K562 (cell line): ENCODE measurements at regions not wholly inside any gene's neighbourhood (a gene's known extent, or its start where the extent isn't known, plus 50 kb on each side); places are given as distances from the start of the nearest gene placed in this dataset.

Experiments used
- ATAC-seq: fragments of 200-7000 bp; cut with Tn5 transposase; 3 replicates; pipeline ENCODE4 v1.9.1; 2020; ENCODE audit warnings: moderate library complexity
- BruUV-seq: library from RNA; stranded (reverse); fragments of 400-500 nt; replicated peaks from 2 replicates; lab custom pipeline; 2021; lab: Mats Ljungman, UMichigan
- CTCF ChIA-PET: fragments of 300-600 bp; formaldehyde crosslinking; extraction: SDS; loops from one replicate; lab custom pipeline; 2021; ENCODE audit warnings: low intra/inter-chr PET ratio; lab: Yijun Ruan, JAX
- POLR2A ChIA-PET: fragments of 300-600, 350-650 bp; sonication (Branson Sonifier 250); formaldehyde crosslinking; extraction: SDS; loops from one replicate; lab custom pipeline; 2021; ENCODE audit warnings: antibody characterized with exemption, inconsistent platforms; lab: Yijun Ruan, JAX
- DNase-seq, 4 experiments: peaks; one replicate each; pipeline versions ENCODE4 v3.0.0 to v3.0.0-alpha.2; 2011 to 2018; ENCODE audit warnings: low spot score in 3 of 4, mixed read lengths in 3 of 4; ENCODE audit errors: extremely low read depth in 1 of 4
- FAIRE-seq: peaks from 2 replicates; lab custom pipeline; 2011; peaks lifted over from hg19 to GRCh38; lab: Jason Lieb, UNC
- H2AFZ ChIP-seq: 2 replicates; pipeline ENCODE4 v1.6.0; 2011; ENCODE audit warnings: low read depth, low read length, control low read depth, inconsistent platforms
- H3K27ac ChIP-seq: fragments of 200-600 bp; 3 replicates; pipeline ENCODE4 v1.8.0; 2011; ENCODE audit warnings: low read depth, mild to moderate bottlenecking, control low read depth, inconsistent platforms, low read length, moderate library complexity, mixed read lengths; ENCODE audit errors: extremely low read depth
- H3K27me3 ChIP-seq, 2 experiments: fragments of 300-600 bp in 1 of 2; 2 replicates in 1 of 2; 3 replicates in 1 of 2; pipeline versions ENCODE4 v1.6.0 to v1.8.0; 2011; ENCODE audit warnings: inconsistent platforms in 2 of 2, low read length in 2 of 2, mild to moderate bottlenecking in 1 of 2, mixed read lengths in 1 of 2, moderate library complexity in 1 of 2; ENCODE audit not compliant: control insufficient read depth in 2 of 2, insufficient read depth in 2 of 2
- H3K36me3 ChIP-seq: fragments of 300-600 bp; 3 replicates; pipeline ENCODE4 v1.8.0; 2011; ENCODE audit warnings: mild to moderate bottlenecking, low read length, inconsistent platforms; ENCODE audit not compliant: control insufficient read depth, insufficient read depth
- H3K4me1 ChIP-seq, 2 experiments: fragments of 200-600 bp in 1 of 2; replicated peaks in 1 of 2; 2 replicates in 1 of 2; 3 replicates in 1 of 2; pipeline versions ENCODE4 v1.5.1 to v1.8.0; 2011; ENCODE audit warnings: inconsistent platforms in 2 of 2, low read length in 2 of 2, mild to moderate bottlenecking in 1 of 2, mixed read lengths in 1 of 2, moderate library complexity in 1 of 2; ENCODE audit not compliant: control insufficient read depth in 2 of 2, insufficient read depth in 2 of 2
- H3K4me2 ChIP-seq: 2 replicates; pipeline ENCODE4 v1.6.1; 2011; ENCODE audit warnings: low read length, control low read depth, inconsistent platforms, mixed read lengths; ENCODE audit not compliant: insufficient read depth
- H3K4me3 ChIP-seq: fragments of 200-600 bp; sonication (generic), shearing (Covaris generic); 2 replicates; pipeline ENCODE4 v1.5.1; 2016; ENCODE audit warnings: control low read depth, inconsistent platforms
- H3K79me2 ChIP-seq: fragments of 200-600 bp; 3 replicates; pipeline ENCODE4 v1.8.0; 2011; ENCODE audit warnings: low read length, inconsistent platforms; ENCODE audit not compliant: control insufficient read depth, insufficient read depth
- H3K9ac ChIP-seq, 2 experiments: 2 replicates each; pipeline versions ENCODE4 v1.6.0 to v1.6.1; 2011; ENCODE audit warnings: low read depth in 2 of 2, low read length in 2 of 2, control low read depth in 1 of 2, inconsistent platforms in 1 of 2, mild to moderate bottlenecking in 1 of 2, mixed read lengths in 1 of 2; ENCODE audit not compliant: insufficient read depth in 1 of 2
- H3K9me1 ChIP-seq: one replicate; pipeline ENCODE4 v1.6.0; 2011; ENCODE audit warnings: inconsistent platforms, mild to moderate bottlenecking, low read length, moderate library complexity; ENCODE audit not compliant: control insufficient read depth, insufficient read depth
- H3K9me3 ChIP-seq: replicated peaks from 2 replicates; pipeline ENCODE4 v1.5.1; 2011; ENCODE audit warnings: low read depth, low read length, inconsistent platforms; ENCODE audit not compliant: control insufficient read depth, insufficient read depth
- H4K20me1 ChIP-seq: replicated peaks from 2 replicates; pipeline ENCODE4 v1.6.1; 2011; ENCODE audit warnings: low read length, inconsistent platforms, mixed read lengths; ENCODE audit not compliant: control insufficient read depth, insufficient read depth
- CTCF ChIP-seq, 3 experiments: IDR thresholded peaks in 2 of 3; conservative IDR thresholded peaks in 1 of 3; 2 replicates each; pipeline ENCODE4 v1.5.1; 2011 to 2012; ENCODE audit warnings: low read length in 3 of 3, mild to moderate bottlenecking in 3 of 3, control low read depth in 2 of 3, improper control_type of control experiment in 1 of 3, inconsistent platforms in 1 of 3, low read depth in 1 of 3, mixed read lengths in 1 of 3, moderate library complexity in 1 of 3; ENCODE audit not compliant: insufficient read depth in 2 of 3
- NFE2 ChIP-seq: IDR thresholded peaks from 2 replicates; pipeline ENCODE4 v1.6.1; 2014; ENCODE audit warnings: antibody characterized with exemption, low read depth
- PRDM10 ChIP-seq: fragments of 450-650 bp; IDR thresholded peaks from 2 replicates; pipeline ENCODE4 v1.6.1; 2018; ENCODE audit not compliant: partially characterized antibody
- PRMT5 ChIP-seq: sonication (generic); formaldehyde crosslinking; IDR thresholded peaks from 2 replicates; pipeline ENCODE4 v1.5.0; 2020; ENCODE audit warnings: missing genetic modification reagents
- RAD21 ChIP-seq, 2 experiments: fragments of 250-450 bp in 1 of 2; fragments of 450-650 bp in 1 of 2; sonication (Bioruptor Pico) in 1 of 2; formaldehyde crosslinking in 1 of 2; IDR thresholded peaks in 1 of 2; conservative IDR thresholded peaks in 1 of 2; 2 replicates each; pipeline versions ENCODE4 v1.4.0 to v1.8.0; 2020 to 2022; ENCODE audit warnings: mild to moderate bottlenecking in 2 of 2, moderate library complexity in 1 of 2
- RAD51 ChIP-seq: fragments of 450-650 bp; IDR thresholded peaks from 2 replicates; pipeline ENCODE4 v1.7.1; 2016; ENCODE audit warnings: low read depth, mild to moderate bottlenecking, borderline replicate concordance
- REST ChIP-seq, 2 experiments: fragments of 450-650 bp; formaldehyde crosslinking in 1 of 2; IDR thresholded peaks; 2 replicates each; pipeline versions ENCODE4 v1.4.0 to v1.6.1; 2014 to 2020; ENCODE audit warnings: mild to moderate bottlenecking in 2 of 2, borderline replicate concordance in 1 of 2, low read depth in 1 of 2
- WGBS: fragments of 100-300 bp; shearing (Covaris generic); methylation state at CpG from one replicate; pipeline ENCODE4 v1.1.6; 2016; ENCODE audit warnings: low coverage, mixed read lengths; ENCODE audit not compliant: insufficient coverage; ENCODE audit errors: missing lambda C conversion rate; 5-methylcytosine and 5-hydroxymethylcytosine counted together
- in situ Hi-C: fragments of 300-500 bp; cut with MboI; formaldehyde crosslinking; loops from 4 replicates; pipeline ENCODE4 v1.15.0; 2018; ENCODE audit warnings: inconsistent platforms, mixed read lengths
- intact Hi-C: fragments of 100-400 bp; cut with micrococcal nuclease; formaldehyde crosslinking; loops from 2 replicates; pipeline ENCODE4 v1.14.2; 2022

- H3K79me2 ChIP-seq: no peaks in the 10 kb centered on the region
- ATAC-seq: peak; percentile 98
- in situ Hi-C loops (no loop called here), intact Hi-C loops (loop anchor here (1.0 kb wide), 1 partner anchor 231 kb away; no protein-coding TSS in a partner anchor)
- H3K9me3 ChIP-seq: no peaks in the 10 kb centered on the region
- no peak overlapping the region for H3K4me2 ChIP-seq
- H3K9ac ChIP-seq: no peak overlapping the region
- FAIRE-seq: peak; percentile 72
- 0% methylated on average over 5 of the region's 5 CpGs for WGBS
- H3K36me3 ChIP-seq: no peaks in the 10 kb centered on the region
- no peaks in the 10 kb centered on the region for H3K9me1 ChIP-seq
- CTCF ChIA-PET: interaction anchor here (0.8 kb wide), 1 partner anchor 229 kb away, joined by 3 read pairs; no protein-coding TSS in a partner anchor
- BruUV-seq: no TSS peak
- no peaks in the 10 kb centered on the region for H3K4me1 ChIP-seq
- no peak overlapping the region for H3K4me3 ChIP-seq
- H2AFZ ChIP-seq: no peak overlapping the region
- DNase-seq: peak; percentile 55 to 59 (median 55)
- no peaks in the 10 kb centered on the region for H4K20me1 ChIP-seq
- H3K27me3 ChIP-seq: peaks cover 3 to 16% of the 10 kb centered on the region in 2 experiments; a peak in 3 of 5 replicates
- H3K27ac ChIP-seq: no peak overlapping the region
- POLR2A ChIA-PET: no interaction called here
- peak; percentile 67 to 81 for TF ChIP-seq RAD21 (CRISPR knock-in tag; conservative IDR thresholded peaks at IDR 0.05 in 1 of 2, IDR thresholded peaks at IDR 0.05 in 1 of 2)
- TF ChIP-seq REST (IDR thresholded peaks at IDR 0.05; ENCODE audit: borderline replicate concordance): peak; percentile 55; the same call in 1 of the 2 replicates
- no peak for TF ChIP-seq REST (CRISPR knock-in tag; IDR thresholded peaks at IDR 0.05; ENCODE audit: low read depth)
- TF ChIP-seq PRDM10: peak; percentile 43
- no peak for TF ChIP-seq RAD51
- TF ChIP-seq CTCF (IDR thresholded peaks at IDR 0.05 in 2 of 3, conservative IDR thresholded peaks at IDR 0.05 in 1 of 3; ENCODE audit: insufficient read depth in 2 of 3, low read depth in 1 of 3, low read length in 3 of 3): peak; percentile 73 to 97 (median 88)
- TF ChIP-seq NFE2: peak; percentile 72
- no peak for TF ChIP-seq PRMT5
Observed at GRCh38 chr18:22332590-22332989, 85.1 kb downstream of the CTAGE1 start.
